Esophagus muscularis mucosa (tissue), 4 donors: ENCODE measurements at regions not wholly inside any gene's neighbourhood (a gene's known extent, or its start where the extent isn't known, plus 50 kb on each side); places are given as distances from the start of the nearest gene placed in this dataset.

Source experiments
- DNase-seq: peaks from one replicate; pipeline ENCODE4 v3.0.0-alpha.2; 2017; ENCODE audit errors: extremely low spot score
- H3K27ac ChIP-seq, 4 donors: fragments of 200-600 bp; sonication (generic); replicated peaks in 1 of 4; 1 replicate in 3 of 4; 2 replicates in 1 of 4; pipeline ENCODE4 v1.5.1; 2016 to 2019; ENCODE audit warnings: mild to moderate bottlenecking in 1 of 4
- H3K27me3 ChIP-seq, 4 donors: fragments of 200-600 bp; sonication (generic); one replicate each; pipeline versions ENCODE4 v1.5.1 to v1.6.0; 2016 to 2019
- H3K36me3 ChIP-seq, 4 donors: fragments of 200-600 bp; sonication (generic); one replicate each; pipeline ENCODE4 v1.5.1; 2016 to 2019
- H3K4me1 ChIP-seq, 4 donors: fragments of 200-600 bp; sonication (generic); one replicate each; pipeline ENCODE4 v1.5.1; 2016 to 2019
- H3K4me3 ChIP-seq, 4 donors: fragments of 200-600 bp; sonication (generic); 1 replicate in 2 of 4; 2 replicates in 2 of 4; pipeline ENCODE4 v1.5.1; 2016 to 2019; ENCODE audit warnings: mild to moderate bottlenecking in 4 of 4, moderate library complexity in 1 of 4
- H3K9me3 ChIP-seq, 4 donors: fragments of 200-600 bp; sonication (generic); 1 replicate in 3 of 4; 2 replicates in 1 of 4; pipeline ENCODE4 v1.5.1; 2016 to 2019
- CTCF ChIP-seq, 3 experiments: fragments of 200-600 bp in 2 of 3; fragments of 450-650 bp in 1 of 3; sonication (generic) in 2 of 3; IDR thresholded peaks; one replicate each; pipeline ENCODE4 v1.5.1; 2017 to 2019; ENCODE audit warnings: antibody characterized with exemption in 3 of 3, mild to moderate bottlenecking in 2 of 3, moderate library complexity in 1 of 3
- EP300 ChIP-seq: sonication (generic); formaldehyde crosslinking; IDR thresholded peaks from one replicate; pipeline ENCODE4 v1.6.1; 2017; ENCODE audit warnings: antibody characterized with exemption
- POLR2A ChIP-seq: fragments of 450-650 bp; IDR thresholded peaks from one replicate; pipeline ENCODE4 v1.6.1; 2017; ENCODE audit warnings: antibody characterized with exemption, moderate library complexity, mild to moderate bottlenecking, low read depth
- POLR2AphosphoS5 ChIP-seq, 2 donors: sonication (generic); formaldehyde crosslinking; IDR thresholded peaks; one replicate each; pipeline ENCODE4 v1.6.1; 2017; ENCODE audit warnings: antibody characterized with exemption in 2 of 2
- WGBS: methylation state at CpG from one replicate; pipeline ENCODE4 v1.1.5; 2018; 5-methylcytosine and 5-hydroxymethylcytosine counted together
- intact Hi-C: fragments of 100-400 bp; cut with DNase I; formaldehyde crosslinking; loops from one replicate; pipeline ENCODE4 v1.15.1; 2023

DNA sequence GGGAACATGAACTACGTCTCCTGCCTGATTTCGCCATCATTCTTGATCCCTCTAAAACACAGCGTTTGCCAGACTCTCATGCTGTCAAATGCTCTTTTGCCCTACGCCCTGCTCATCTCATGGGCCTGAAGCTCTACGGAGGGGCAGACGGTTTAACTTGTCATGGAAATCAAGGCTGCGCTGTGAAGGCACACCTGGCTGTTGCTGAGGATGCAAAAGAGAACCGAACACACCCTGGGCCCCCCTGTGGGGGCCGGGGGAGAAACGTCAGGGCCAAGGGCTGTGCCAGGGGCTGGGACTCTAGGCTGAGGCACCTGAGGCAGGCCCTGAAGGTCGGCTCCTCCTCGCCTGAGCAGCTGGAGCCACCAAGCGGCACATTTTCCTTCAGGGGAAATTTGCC is 957.2 kb downstream of the BRD1 start:
- H3K4me1 ChIP-seq, result no peaks in the 10 kb centered on the region
- peaks cover 0 to 69% (median 0%) of the 10 kb centered on the region in 4 donors for H3K27me3 ChIP-seq
- H3K9me3 ChIP-seq, result peaks cover 0 to 7% (median 0%) of the 10 kb centered on the region in 4 donors
- no peak overlapping the region for H3K27ac ChIP-seq
- no peak overlapping the region for H3K4me3 ChIP-seq
- intact Hi-C loops, result no loop called here
- DNase-seq, result no peak
- no peaks in the 10 kb centered on the region for H3K36me3 ChIP-seq
- WGBS, result 78% methylated on average over 13 of the region's 13 CpGs
- TF ChIP-seq POLR2AphosphoS5 (IDR thresholded peaks at IDR 0.05) (no peak), CTCF (IDR thresholded peaks at IDR 0.05) (no peak)

DNA sequence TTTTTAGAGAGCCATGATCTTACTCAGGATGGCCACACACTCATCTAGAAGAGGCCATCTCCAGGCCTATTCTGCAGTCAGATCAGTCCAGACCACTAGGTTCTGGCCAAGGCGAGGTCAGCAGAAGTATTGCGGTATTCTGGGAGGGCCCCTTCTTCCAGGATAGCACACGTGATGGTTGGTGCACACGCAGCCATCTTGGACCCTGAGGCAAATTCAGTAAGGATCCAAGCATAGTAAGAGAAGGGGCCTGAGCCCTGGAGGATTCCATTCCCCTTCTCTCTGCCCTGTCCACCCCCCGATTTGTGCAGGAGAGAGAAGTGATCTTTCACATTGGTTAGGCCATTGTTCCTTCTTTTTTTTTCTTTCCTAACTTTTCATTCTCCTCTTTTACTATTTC is 957.9 kb downstream of the BRD1 start:
- 94% methylated on average over 5 of the region's 5 CpGs for whole genome bisulfite sequencing
- peaks cover 0 to 62% (median 0%) of the 10 kb centered on the region in 4 donors for H3K27me3 ChIP-seq
- H3K4me1 ChIP-seq, result no peaks in the 10 kb centered on the region
- no peak overlapping the region for H3K27ac ChIP-seq
- H3K9me3 ChIP-seq, result peaks cover 0 to 7% (median 0%) of the 10 kb centered on the region in 4 donors
- TF ChIP-seq POLR2AphosphoS5 (IDR thresholded peaks at IDR 0.05) (no peak), EP300 (no peak), CTCF (IDR thresholded peaks at IDR 0.05) (no peak), POLR2A (no peak)
- H3K4me3 ChIP-seq, result no peak overlapping the region
- DNase-seq, result no peak
- H3K36me3 ChIP-seq, result no peaks in the 10 kb centered on the region
- intact Hi-C loops, result no loop called here

DNA sequence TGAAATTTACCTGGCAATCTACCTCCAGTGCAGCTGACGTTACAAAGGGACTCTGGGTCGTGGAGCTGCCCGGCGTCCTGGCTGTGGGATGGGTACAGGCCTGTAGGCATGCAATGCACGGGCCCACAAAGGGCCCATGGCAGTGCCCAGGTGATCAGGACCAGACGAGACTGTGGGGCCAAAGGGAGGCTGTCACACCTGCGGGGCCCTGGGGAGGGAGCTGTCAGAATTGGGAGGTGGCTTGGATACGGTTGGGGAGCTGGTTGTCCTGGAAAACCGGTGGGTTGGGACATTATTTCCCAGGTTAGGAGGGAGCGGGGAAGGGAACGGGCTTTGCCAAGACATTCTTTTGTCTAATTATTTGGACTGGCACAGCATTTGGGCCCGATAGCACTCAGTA is 958.5 kb downstream of the BRD1 start:
- DNase-seq, result no peak
- no peak for TF ChIP-seq POLR2AphosphoS5 (IDR thresholded peaks at IDR 0.05)
- H3K4me1 ChIP-seq, result no peaks in the 10 kb centered on the region
- 84% methylated on average over 11 of the region's 12 CpGs for WGBS
- peaks cover 0 to 60% (median 0%) of the 10 kb centered on the region in 4 donors for H3K27me3 ChIP-seq
- intact Hi-C loops, result no loop called here
- no peaks in the 10 kb centered on the region for H3K36me3 ChIP-seq
- no peak overlapping the region for H3K4me3 ChIP-seq
- H3K27ac ChIP-seq, result no peak overlapping the region
- peaks cover 0 to 7% (median 0%) of the 10 kb centered on the region in 4 donors for H3K9me3 ChIP-seq

DNA sequence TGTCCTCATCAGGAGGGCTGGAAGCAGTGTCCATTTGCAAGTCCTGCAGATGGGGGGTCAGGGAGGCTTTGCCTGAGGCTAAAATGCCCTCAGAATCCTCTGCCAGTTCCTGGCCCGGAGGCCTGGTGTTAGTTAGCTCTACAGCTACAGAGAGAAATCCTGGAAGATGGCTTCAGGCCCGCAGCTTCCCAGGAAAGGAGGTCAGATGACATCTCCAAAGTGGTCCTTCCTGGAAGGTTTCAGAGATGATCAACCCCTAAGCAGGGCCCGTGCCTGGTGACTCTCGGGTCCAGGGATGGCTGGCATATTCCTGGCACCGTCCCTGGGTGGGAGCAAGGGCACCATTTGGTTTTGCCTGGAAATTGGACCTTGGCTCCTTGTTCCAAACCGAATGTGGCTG is 959.1 kb downstream of the BRD1 start:
- H3K4me1 ChIP-seq, result no peaks in the 10 kb centered on the region
- no peak overlapping the region for H3K27ac ChIP-seq
- H3K36me3 ChIP-seq, result no peaks in the 10 kb centered on the region
- 55% methylated on average over 4 of the region's 6 CpGs for WGBS
- TF ChIP-seq POLR2AphosphoS5 (IDR thresholded peaks at IDR 0.05) (no peak), POLR2A (no peak), CTCF (IDR thresholded peaks at IDR 0.05) (no peak), EP300 (no peak)
- H3K4me3 ChIP-seq, result no peak overlapping the region
- intact Hi-C loops, result no loop called here
- peaks cover 0 to 7% (median 0%) of the 10 kb centered on the region in 4 donors for H3K9me3 ChIP-seq
- no peak for DNase-seq
- peaks cover 0 to 66% (median 0%) of the 10 kb centered on the region in 4 donors for H3K27me3 ChIP-seq

GRCh38 chr22:48867891-48868290 is 959.8 kb downstream of the BRD1 start:
- Histone ChIP-seq H3K36me3 (no peaks in the 10 kb centered on the region), H3K4me1 (no peaks in the 10 kb centered on the region), H3K4me3 (no peak overlapping the region), H3K27me3 (peaks cover 0 to 70% (median 0%) of the 10 kb centered on the region in 4 donors), H3K9me3 (peaks cover 0 to 7% (median 0%) of the 10 kb centered on the region in 4 donors), H3K27ac (no peak overlapping the region)
- intact Hi-C loops, result no loop called here
- no peak for DNase-seq
- TF ChIP-seq EP300, result no peak
- no peak for TF ChIP-seq CTCF (IDR thresholded peaks at IDR 0.05)
- TF ChIP-seq POLR2A, result no peak
- TF ChIP-seq POLR2AphosphoS5 (IDR thresholded peaks at IDR 0.05), result no peak
- 36% methylated on average over 9 of the region's 10 CpGs for WGBS
